ENCODE measurements at regions not wholly inside any gene's neighbourhood (a gene's known extent, or its start where the extent isn't known, plus 50 kb on each side); places are given as distances from the start of the nearest gene placed in this dataset.

DNA sequence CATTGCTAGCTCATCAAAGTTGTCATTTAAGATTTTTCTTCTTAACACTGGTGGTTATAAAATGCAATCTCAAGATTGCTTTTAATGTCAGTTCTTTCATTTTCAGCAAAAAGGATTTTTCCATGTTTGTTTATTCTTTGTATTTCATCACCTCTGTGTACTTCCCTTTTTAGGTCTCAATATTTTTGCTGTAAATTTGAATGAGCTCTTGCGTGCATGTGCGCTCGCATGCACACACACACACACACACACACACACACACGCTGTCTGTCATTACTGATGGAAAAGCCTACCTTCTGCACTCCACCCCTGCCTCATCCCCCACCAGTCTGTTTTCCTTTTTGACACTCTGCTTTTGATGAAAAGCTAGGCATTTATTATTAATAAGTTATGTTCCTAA, 85.3 kb upstream of the FYN start:
- no peak for DNase-seq (ENCODE audit: low read depth)

- no peak for DNase-seq (ENCODE audit: low read depth)
These were observed 86.5 kb upstream of the FYN start for GRCh38 chr6:111959766-111960165.

DNA sequence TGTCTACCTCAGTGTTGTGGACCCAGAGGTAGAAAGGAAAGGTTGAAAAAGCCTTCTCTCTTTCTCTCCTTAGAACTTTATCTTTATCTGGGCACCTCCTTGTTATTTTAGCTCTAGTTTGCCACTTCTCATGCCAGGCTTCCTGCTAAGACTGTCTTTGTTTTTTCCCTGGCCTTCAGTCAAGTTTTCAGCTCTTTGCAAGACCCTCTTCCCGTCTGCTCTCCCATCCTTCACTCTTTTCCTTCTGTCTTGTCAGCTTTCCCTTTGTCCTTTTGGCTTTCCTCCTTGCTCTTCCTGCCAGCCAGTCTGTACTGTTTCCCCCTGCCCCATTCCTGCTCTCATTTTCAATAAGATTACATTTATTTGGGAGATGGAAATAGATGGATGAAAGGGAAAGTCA, 86.8 kb upstream of the CCN6 start:
- DNase-seq (ENCODE audit: low read depth), result no peak

- no peak for DNase-seq (ENCODE audit: low read depth)
These were observed 83.5 kb upstream of the CCN6 start for GRCh38 chr6:111970426-111970825.

DNA sequence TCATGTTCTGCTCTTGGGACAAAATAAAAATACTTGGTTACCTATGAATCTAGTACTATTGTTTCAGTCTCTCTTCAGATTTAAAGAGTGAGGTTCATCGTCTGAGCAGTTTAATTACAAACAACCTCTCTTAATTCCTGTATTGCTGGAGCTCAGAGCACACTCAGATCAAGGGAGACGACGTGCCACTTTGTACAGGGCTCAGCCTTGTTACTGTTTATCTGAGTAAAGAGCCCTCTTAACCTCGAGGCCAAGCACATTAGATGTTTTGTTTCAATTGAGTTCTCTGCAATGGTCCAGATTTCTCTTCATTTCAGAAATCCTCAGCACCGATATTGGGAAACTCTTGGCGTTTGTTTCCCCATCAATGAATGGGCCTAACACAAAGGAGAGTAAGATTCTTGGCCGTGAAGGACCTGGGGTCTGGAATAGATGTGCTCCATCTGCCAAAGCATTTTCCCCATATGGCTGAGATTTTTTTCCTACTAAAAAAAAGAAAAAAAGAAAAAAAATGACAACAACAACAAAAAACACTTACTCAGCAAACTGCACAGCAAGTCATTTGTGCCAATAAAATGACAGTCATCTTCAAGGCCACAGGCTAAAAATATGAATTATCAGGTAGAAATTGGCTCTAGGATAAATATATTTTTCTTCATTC, 82.6 kb upstream of the CCN6 start:
- no peak for DNase-seq (ENCODE audit: low read depth)

DNA sequence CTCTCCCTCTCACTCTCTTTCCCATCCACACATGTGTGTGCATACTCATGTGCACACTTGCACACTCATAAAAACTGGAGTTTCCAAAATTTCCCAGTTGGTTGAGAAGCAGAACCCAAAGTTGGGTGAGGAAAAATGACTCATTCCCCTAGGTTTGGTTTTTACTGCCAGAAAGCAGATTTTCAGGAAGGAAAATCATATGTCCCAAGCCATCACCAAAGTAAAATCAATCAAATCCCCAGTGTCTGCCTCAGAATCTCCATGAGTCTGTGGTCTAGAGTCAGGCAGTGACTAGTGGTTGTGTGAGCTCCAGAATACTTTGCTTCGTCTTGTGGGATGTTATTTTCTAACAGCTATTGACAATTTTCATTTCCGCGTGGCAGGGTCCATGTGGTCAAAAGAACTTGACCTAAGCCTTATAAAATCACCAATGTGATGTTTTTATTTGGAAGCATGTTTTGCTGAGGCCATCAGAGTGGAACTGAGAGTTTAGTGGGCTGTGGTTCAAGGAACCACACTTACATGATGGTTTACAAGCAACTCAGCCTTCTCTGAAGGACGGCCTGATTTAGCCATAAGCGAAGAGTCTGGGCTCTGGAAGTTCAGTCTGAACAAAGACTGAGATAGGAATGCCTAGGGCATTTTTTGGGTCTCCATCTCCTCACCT, 81.9 kb upstream of the CCN6 start:
- DNase-seq (ENCODE audit: low read depth), result no peak

DNA sequence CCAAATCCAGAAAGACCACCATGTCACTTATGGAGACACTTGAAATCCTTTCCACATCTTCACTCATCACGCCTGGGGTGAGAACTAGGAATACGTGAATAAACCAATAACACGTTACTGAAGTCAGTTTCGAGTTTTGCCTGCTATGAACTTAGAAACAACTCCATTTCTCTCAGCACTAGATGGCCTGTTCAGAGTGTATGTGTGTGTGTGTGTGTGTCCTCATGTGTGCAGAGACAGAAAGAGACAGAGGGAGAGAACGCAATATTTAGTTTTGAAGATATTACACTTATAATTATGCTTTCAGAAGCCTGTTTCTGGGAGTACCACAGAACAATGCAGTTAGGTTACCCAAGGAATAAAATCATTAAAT, 81.2 kb upstream of the CCN6 start:
- DNase-seq (ENCODE audit: low read depth), result no peak

DNA sequence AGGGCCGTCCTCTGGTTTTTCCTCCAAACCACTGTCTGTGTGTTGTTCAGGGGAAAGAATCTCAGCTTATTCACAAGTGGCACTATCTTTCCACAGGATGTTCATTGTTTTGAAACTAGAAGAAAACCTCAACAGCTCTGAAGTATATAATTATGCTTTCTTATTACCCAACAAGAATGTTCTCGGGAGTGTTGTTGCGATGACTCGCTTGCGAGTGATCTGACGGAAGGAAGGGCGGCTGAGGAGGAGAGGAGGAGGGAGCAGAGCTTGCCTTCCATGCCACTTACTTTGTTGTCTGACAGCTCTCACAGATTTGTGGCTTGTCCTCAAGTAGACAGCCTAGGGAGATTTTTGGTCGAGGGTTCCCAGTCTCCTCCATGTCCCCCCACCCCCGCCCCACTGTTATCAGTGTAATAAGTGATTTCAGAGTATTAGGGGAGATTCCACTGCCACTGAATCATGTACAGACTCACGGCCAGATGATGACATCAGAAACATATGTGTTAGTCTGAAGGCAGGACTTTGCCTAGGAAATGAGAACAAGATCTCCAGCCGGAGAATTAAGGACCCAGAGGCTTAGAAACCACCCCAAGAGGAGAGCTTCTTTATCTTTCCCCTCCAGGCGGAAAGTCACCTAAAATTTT, 80.7 kb upstream of the CCN6 start:
- peak; percentile 89 for DNase-seq (ENCODE audit: low read depth)

- DNase-seq (ENCODE audit: low read depth), result peak; percentile 65
These were observed 79.8 kb upstream of the CCN6 start for GRCh38 chr6:111973927-111974639.

DNA sequence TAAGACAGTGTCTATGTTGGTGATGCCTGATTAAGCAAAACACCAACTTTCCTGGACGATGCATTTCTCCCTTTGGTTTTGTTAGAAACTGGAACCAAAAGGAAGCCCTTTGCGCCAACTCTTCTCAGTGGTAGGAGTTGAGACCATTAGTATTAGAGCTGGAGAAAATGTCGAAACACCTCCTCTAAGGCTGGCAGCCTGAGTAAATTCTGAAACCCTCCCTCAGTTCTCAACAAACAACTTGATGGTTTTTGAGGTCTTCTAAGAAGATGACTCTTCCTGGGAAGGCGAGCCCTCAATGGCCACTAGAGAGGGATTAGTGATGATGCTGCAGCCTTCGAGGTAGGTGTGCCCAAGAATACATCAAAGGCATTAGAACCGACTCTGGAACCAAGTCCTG, 78.4 kb upstream of the CCN6 start:
- no peak for DNase-seq (ENCODE audit: low read depth)

DNA sequence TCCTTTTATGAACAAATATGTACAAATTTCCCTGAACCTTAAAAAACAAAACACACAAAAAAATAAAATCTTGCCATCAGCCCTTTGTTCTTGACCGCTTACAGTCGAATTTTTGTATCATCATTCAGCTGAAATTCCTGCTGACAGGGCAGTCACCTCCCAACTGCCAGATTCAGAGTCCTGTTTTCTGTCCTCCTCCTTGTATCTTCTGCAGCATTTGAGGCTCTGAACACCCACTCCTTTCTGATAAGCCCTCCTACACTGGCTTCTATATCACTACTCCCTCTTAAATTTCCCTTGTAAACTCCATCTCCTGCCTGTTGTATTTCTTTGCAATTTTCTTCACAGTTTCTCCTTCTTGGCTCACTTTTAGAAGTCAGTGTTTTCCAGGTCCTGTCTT, 77.8 kb upstream of the CCN6 start:
- no peak for DNase-seq (ENCODE audit: low read depth)

GRCh38 chr6:111978532-111979149, 75.3 kb upstream of the CCN6 start:
- DNase-seq (ENCODE audit: low read depth), result no peak

DNA sequence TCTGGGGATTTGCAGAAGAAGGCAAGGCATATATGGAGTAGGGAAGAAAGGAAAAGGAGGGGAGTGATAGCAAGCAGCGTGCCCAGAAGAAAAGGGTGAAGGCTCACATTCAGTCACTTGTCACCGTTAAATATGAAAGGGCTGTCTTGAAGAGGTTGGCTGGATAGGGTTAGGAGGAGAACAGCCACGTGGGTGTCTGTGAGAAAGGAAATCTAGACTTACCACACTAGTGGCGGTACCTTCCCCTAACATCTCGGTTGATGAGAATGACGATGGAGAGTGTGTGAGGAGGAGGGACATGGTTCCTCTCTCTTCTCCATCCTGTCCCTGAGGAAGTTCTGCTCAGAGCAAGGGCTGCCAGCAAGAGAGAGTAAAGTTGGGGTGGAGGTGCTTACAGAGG, 74.3 kb upstream of the CCN6 start:
- no peak for DNase-seq (ENCODE audit: low read depth)

DNA sequence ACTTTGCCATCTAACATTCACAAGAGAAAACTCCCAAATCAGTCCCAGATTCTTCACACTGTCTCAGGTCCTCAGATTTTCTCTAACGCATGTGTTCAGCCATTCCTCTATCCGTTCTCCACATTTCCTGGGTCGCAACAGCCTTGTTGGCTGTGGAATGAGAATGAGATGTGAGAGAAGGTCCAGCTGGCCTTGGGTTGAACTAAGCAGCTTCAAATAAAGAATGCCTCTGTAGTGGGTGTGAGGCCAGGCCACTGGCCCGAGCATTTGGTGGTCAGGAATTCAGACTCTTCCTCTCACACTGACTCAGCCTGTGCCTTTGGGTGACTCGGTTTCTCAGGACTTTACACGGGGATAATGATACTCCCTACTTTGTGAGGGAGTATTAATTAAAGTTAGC, 73.8 kb upstream of the CCN6 start:
- no peak for DNase-seq (ENCODE audit: low read depth)

- DNase-seq (ENCODE audit: low read depth), result no peak
These were observed 72.7 kb upstream of the CCN6 start for GRCh38 chr6:111980971-111981840.

DNA sequence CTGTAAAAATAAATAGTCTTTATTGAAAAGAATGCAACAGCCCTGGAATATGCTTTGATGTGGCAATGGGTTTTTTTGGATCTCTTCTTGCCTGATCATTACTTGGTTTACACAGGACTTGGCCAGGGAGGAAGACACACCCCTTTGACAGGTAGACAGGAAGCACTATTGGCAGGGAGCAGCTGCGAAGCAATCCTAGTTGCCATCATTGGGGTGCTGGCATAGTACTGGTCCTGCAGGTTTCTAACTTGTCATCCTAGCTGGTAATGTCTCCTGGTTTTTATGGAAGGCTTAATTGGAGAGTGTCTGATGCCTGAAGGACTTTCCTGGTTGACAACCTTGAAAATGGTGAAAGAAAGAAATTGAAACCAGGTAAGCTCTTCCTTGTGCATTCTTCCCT, 71.2 kb upstream of the CCN6 start:
- no peak for DNase-seq (ENCODE audit: low read depth)

- DNase-seq (ENCODE audit: low read depth), result no peak
These were observed 70.7 kb upstream of the CCN6 start for GRCh38 chr6:111983193-111983592.

DNA sequence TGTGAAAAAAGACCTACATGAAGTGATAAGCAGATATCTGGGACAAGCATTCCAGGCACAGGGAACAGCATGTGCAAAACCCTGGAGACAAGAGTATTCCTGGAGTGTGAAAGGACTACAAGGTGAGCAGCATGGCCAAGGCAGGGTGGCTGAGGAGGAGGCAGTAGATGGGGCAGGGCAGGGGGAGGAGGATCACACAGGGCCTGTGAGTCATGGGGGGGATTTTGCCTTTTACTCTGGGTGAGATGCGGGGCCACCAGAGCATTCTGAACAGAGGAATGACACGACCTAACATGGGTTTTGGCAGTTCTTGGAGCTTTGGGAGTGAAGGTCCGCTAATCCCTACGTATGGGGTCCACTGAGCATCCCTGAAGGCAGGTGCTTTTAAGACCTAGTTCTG, 69.8 kb upstream of the CCN6 start:
- no peak for DNase-seq (ENCODE audit: low read depth)

- no peak for DNase-seq (ENCODE audit: low read depth)
These were observed 69.2 kb upstream of the CCN6 start for GRCh38 chr6:111984516-111985201.

- peak; percentile 32 for DNase-seq (ENCODE audit: low read depth)
These were observed 68.6 kb upstream of the CCN6 start for GRCh38 chr6:111985202-111985731.

DNA sequence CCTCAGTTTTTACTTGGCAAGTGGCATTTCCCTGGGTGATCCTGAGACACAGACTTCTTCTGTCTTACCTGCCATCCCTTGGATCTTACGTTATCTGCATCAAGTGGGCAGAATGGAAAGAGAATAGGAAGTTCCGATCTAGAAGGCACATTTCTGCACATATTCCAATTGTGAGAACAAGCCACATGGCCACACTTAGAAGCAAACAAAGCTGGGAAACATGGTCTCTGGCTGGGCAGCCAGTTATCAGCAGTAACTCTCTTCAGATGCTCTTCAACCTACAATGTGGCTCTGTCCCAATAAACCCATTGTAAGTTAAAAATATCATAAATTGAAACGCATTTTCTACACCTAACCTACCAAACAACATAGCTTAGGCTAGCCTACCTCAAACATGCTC, 67.3 kb upstream of the CCN6 start:
- no peak for DNase-seq (ENCODE audit: low read depth)

Measured in fibroblast of the conjunctiva (primary cell).